Ishikawa (cell line): ENCODE measurements at regions not wholly inside any gene's neighbourhood (a gene's known extent, or its start where the extent isn't known, plus 50 kb on each side); places are given as distances from the start of the nearest gene placed in this dataset.

Experiments used
- CEBPB ChIP-seq: IDR thresholded peaks from 2 replicates; pipeline ENCODE4 v1.6.1; 2012
- CREB1 ChIP-seq: IDR thresholded peaks from 2 replicates; pipeline ENCODE4 v1.6.1; 2012; ENCODE audit warnings: low read depth
- EGR1 ChIP-seq: IDR thresholded peaks from 2 replicates; pipeline ENCODE4 v1.6.1; 2012
- EP300 ChIP-seq: IDR thresholded peaks from 2 replicates; pipeline ENCODE4 v1.6.1; 2012; ENCODE audit warnings: borderline replicate concordance
- FOXM1 ChIP-seq: IDR thresholded peaks from 2 replicates; pipeline ENCODE4 v1.6.1; 2012; ENCODE audit warnings: low read depth, borderline replicate concordance
- MAX ChIP-seq: IDR thresholded peaks from 2 replicates; pipeline ENCODE4 v1.6.1; 2012
- RAD21 ChIP-seq: IDR thresholded peaks from 2 replicates; pipeline ENCODE4 v1.6.1; 2012; ENCODE audit warnings: low read depth
- REST ChIP-seq: IDR thresholded peaks from 2 replicates; pipeline ENCODE4 v1.6.1; 2012; ENCODE audit warnings: low read depth, mild to moderate bottlenecking
- TAF1 ChIP-seq: IDR thresholded peaks from 2 replicates; pipeline ENCODE4 v1.6.1; 2012; ENCODE audit warnings: low read depth, mild to moderate bottlenecking
- TCF12 ChIP-seq: IDR thresholded peaks from 2 replicates; pipeline ENCODE4 v1.6.1; 2012; ENCODE audit warnings: low read depth
- TEAD4 ChIP-seq: IDR thresholded peaks from 2 replicates; pipeline ENCODE4 v1.6.1; 2012
- YY1 ChIP-seq: IDR thresholded peaks from 2 replicates; pipeline ENCODE4 v1.6.1; 2012; ENCODE audit warnings: low read depth
- ZBTB7A ChIP-seq: IDR thresholded peaks from 2 replicates; pipeline ENCODE4 v1.6.1; 2012; ENCODE audit warnings: low read depth

- no peak for TF ChIP-seq MAX
- no peak for TF ChIP-seq YY1
- TF ChIP-seq CEBPB: no peak
- TF ChIP-seq TAF1: no peak
- no peak for TF ChIP-seq TEAD4
- no peak for TF ChIP-seq TCF12
- no peak for TF ChIP-seq REST
- no peak for TF ChIP-seq EP300
- TF ChIP-seq EGR1: no peak
- no peak for TF ChIP-seq FOXM1
- TF ChIP-seq ZBTB7A: no peak
- no peak for TF ChIP-seq CREB1
- no peak for TF ChIP-seq RAD21
Measured at GRCh38 chr15:38882221-38882620, 317.6 kb upstream of the RASGRP1 start.
